DND-41 (cell line): ENCODE measurements at regions not wholly inside any gene's neighbourhood (a gene's known extent, or its start where the extent isn't known, plus 50 kb on each side); places are given as distances from the start of the nearest gene placed in this dataset.

ENCODE experiments used
- ATAC-seq: fragments of 200-7000 bp; cut with Tn5 transposase; 3 replicates; pipeline ENCODE4 v1.9.1; 2021; ENCODE audit warnings: low read depth; ENCODE audit not compliant: insufficient read depth
- DNase-seq: peaks from one replicate; pipeline ENCODE4 v3.0.0-alpha.2; 2020
- H2AFZ ChIP-seq: 2 replicates; pipeline ENCODE4 v1.6.0; 2012; ENCODE audit warnings: low read depth, low read length
- H3K27ac ChIP-seq: 2 replicates; pipeline ENCODE4 v1.5.1; 2012; ENCODE audit warnings: low read length, inconsistent platforms
- H3K27me3 ChIP-seq: fragments of 200-600 bp; sonication (generic); 2 replicates; pipeline ENCODE4 v1.6.0; 2012; ENCODE audit warnings: low read length, mild to moderate bottlenecking, inconsistent platforms; ENCODE audit not compliant: insufficient read depth, poor library complexity
- H3K36me3 ChIP-seq: 2 replicates; pipeline ENCODE4 v1.5.1; 2012; ENCODE audit warnings: low read length, inconsistent platforms; ENCODE audit not compliant: insufficient read depth
- H3K4me1 ChIP-seq: 2 replicates; pipeline ENCODE4 v1.5.1; 2012; ENCODE audit warnings: mild to moderate bottlenecking, low read length; ENCODE audit not compliant: insufficient read depth
- H3K4me2 ChIP-seq: 2 replicates; pipeline ENCODE4 v1.6.0; 2012; ENCODE audit warnings: mild to moderate bottlenecking, moderate library complexity, low read length, inconsistent platforms; ENCODE audit not compliant: insufficient read depth
- H3K4me3 ChIP-seq, 2 experiments: fragments of 200-600 bp in 1 of 2; shearing (Covaris generic) in 1 of 2; 2 replicates each; pipeline ENCODE4 v1.5.1; 2012 to 2016; ENCODE audit warnings: inconsistent platforms in 2 of 2, low read length in 2 of 2, mild to moderate bottlenecking in 2 of 2, low read depth in 1 of 2, moderate library complexity in 1 of 2
- H3K79me2 ChIP-seq: 2 replicates; pipeline ENCODE4 v1.6.0; 2012; ENCODE audit warnings: low read length, inconsistent platforms; ENCODE audit not compliant: insufficient read depth
- H3K9ac ChIP-seq: 2 replicates; pipeline ENCODE4 v1.6.0; 2012; ENCODE audit warnings: low read depth, mild to moderate bottlenecking, inconsistent platforms, low read length, moderate library complexity
- H3K9me3 ChIP-seq: 2 replicates; pipeline ENCODE4 v1.5.1; 2012; ENCODE audit warnings: low read length, moderate library complexity, mild to moderate bottlenecking, inconsistent platforms; ENCODE audit not compliant: insufficient read depth, severe bottlenecking
- H4K20me1 ChIP-seq: 2 replicates; pipeline ENCODE4 v1.6.0; 2012; ENCODE audit warnings: low read length; ENCODE audit not compliant: insufficient read depth
- EZH2 ChIP-seq: IDR thresholded peaks from 3 replicates; pipeline ENCODE4 v1.6.1; 2012; ENCODE audit warnings: borderline replicate concordance, low read depth, mild to moderate bottlenecking, moderate library complexity, low read length, inconsistent platforms; ENCODE audit not compliant: severe bottlenecking
- TF ChIP-seq, protein P1 (sequence below): IDR thresholded peaks from 2 replicates; pipeline ENCODE4 v1.5.1; 2012; ENCODE audit warnings: borderline replicate concordance, low read length, moderate library complexity, mild to moderate bottlenecking; ENCODE audit not compliant: poor library complexity, severe bottlenecking; ENCODE audit errors: extremely low read depth

DNA sequence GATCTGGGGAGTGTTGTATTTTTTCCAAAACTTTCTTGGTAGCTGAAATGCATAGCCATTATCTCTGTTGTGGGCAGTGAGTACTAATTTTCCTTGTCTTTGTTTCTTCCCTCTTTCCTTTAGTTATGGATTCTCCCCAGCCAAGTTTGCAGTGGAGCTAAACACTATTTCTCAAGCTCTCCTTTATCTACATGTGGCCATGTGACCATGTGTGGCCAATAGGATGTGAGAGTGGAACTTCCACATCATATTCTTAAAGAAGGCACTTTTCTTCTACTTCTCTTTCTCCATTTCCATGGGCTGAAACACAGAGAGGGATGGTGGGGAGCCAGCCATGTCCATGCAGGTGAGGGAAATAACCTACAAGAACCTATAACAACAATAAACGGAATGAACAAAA lies 230.8 kb downstream of the CTH start:
- H3K79me2 ChIP-seq, result no peaks in the 10 kb centered on the region
- no peak overlapping the region for H3K4me3 ChIP-seq
- H3K36me3 ChIP-seq, result no peaks in the 10 kb centered on the region
- H2AFZ ChIP-seq, result no peak overlapping the region
- H3K9me3 ChIP-seq, result no peaks in the 10 kb centered on the region
- H3K4me2 ChIP-seq, result no peak overlapping the region
- no peaks in the 10 kb centered on the region for H4K20me1 ChIP-seq
- no peak overlapping the region for H3K9ac ChIP-seq
- no peak for TF ChIP-seq EZH2
- TF ChIP-seq, protein P1, sequence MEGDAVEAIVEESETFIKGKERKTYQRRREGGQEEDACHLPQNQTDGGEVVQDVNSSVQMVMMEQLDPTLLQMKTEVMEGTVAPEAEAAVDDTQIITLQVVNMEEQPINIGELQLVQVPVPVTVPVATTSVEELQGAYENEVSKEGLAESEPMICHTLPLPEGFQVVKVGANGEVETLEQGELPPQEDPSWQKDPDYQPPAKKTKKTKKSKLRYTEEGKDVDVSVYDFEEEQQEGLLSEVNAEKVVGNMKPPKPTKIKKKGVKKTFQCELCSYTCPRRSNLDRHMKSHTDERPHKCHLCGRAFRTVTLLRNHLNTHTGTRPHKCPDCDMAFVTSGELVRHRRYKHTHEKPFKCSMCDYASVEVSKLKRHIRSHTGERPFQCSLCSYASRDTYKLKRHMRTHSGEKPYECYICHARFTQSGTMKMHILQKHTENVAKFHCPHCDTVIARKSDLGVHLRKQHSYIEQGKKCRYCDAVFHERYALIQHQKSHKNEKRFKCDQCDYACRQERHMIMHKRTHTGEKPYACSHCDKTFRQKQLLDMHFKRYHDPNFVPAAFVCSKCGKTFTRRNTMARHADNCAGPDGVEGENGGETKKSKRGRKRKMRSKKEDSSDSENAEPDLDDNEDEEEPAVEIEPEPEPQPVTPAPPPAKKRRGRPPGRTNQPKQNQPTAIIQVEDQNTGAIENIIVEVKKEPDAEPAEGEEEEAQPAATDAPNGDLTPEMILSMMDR, result no peak
- H3K27ac ChIP-seq, result no peak overlapping the region
- H3K27me3 ChIP-seq, result no peaks in the 10 kb centered on the region
- ATAC-seq (no peak), DNase-seq (no peak)
- no peaks in the 10 kb centered on the region for H3K4me1 ChIP-seq

DNA sequence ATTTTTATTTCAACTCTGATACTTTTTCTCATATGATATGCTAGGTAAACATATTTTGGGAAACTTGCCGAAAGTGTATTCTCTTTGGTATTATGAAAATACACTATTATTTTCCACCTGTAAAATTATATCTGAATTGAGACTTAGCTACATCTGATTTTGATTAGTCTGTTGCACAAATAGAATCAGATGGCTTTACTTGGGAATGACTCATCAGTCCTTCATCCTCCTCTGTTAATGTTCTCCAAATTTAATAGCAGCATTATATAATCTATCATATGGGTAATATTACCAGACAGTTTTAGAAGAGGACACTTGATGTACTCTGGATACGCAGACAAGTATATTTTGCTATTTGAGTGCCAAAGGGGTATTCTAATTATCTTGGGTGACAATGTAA lies 245.3 kb downstream of the CTH start:
- Histone ChIP-seq H3K9ac (no peak overlapping the region), H2AFZ (no peak overlapping the region), H3K9me3 (no peaks in the 10 kb centered on the region), H3K4me1 (no peaks in the 10 kb centered on the region), H3K36me3 (no peaks in the 10 kb centered on the region), H3K4me3 (no peak overlapping the region), H3K4me2 (no peak overlapping the region), H4K20me1 (no peaks in the 10 kb centered on the region), H3K27me3 (peaks cover 2% of the 10 kb centered on the region), H3K27ac (no peak overlapping the region), H3K79me2 (no peaks in the 10 kb centered on the region)
- ATAC-seq, result no peak
- DNase-seq, result no peak
- TF ChIP-seq EZH2, result no peak
- TF ChIP-seq, protein P1, result no peak

DNA sequence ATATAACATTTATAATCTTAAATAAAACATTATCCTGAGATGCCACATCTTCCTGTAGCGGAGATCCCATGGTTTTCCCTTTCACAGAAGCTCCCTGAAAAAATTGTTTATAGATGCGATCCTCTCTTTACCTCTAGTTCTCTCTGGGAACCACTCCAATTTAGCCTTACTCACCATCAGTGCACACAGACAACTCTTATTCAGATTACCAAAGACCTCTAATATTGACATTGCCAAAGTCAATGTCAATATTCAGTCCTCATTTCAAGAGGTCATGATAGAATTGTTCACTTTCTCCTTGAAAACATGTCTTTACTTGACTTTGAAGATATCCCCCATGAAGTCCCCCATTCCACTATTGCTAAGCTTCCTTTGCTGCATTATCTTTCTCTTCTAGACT lies 248.8 kb downstream of the CTH start:
- Histone ChIP-seq H3K4me2 (no peak overlapping the region), H3K27me3 (peaks cover 2% of the 10 kb centered on the region), H3K79me2 (no peaks in the 10 kb centered on the region), H3K9ac (no peak overlapping the region), H3K36me3 (no peaks in the 10 kb centered on the region), H4K20me1 (no peaks in the 10 kb centered on the region), H2AFZ (no peak overlapping the region), H3K4me1 (no peaks in the 10 kb centered on the region), H3K27ac (no peak overlapping the region), H3K4me3 (no peak overlapping the region), H3K9me3 (no peaks in the 10 kb centered on the region)
- DNase-seq, result no peak
- ATAC-seq, result no peak
- no peak for TF ChIP-seq EZH2
- TF ChIP-seq, protein P1, result no peak

DNA sequence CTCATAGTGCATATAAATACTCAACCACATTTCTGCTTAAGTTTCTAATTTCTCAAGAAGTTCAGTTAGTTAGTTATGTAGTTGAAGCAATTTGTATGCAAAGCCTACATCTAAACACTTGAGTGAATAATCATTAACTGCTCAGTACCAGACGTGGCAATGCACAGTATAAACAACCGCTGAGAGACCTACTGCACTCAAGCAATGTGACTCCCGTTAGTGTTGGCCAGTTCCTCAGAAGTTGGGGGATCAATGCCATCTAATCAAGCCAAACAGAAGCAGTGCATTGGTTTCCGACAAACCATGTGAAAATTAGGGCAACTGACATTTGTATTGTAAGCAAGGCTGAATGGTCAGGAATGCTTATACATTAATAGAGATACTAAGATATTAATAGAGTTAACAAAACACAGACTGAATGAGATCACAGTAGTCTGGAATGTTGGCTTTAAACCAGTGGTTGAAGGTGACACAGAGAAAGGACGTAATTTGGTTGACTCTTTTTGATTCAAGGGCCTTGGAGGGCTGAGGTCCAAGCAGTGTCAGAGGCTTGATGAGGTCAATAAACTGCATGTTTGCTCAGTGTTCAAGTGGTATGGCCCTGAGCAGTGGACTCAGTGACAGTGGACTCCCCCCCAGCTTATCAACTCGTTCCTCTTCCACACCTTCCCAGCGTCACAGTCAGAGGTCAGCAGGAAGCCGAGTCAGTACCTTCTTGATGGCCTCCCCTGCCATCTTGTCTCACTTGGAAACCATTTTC lies 255.5 kb downstream of the CTH start:
- ATAC-seq (no peak), DNase-seq (no peak)
- Histone ChIP-seq H3K36me3 (no peaks in the 10 kb centered on the region), H3K4me1 (no peaks in the 10 kb centered on the region), H4K20me1 (no peaks in the 10 kb centered on the region), H3K79me2 (no peaks in the 10 kb centered on the region), H3K9ac (no peak overlapping the region), H2AFZ (no peak overlapping the region), H3K4me2 (no peak overlapping the region), H3K4me3 (no peak overlapping the region), H3K9me3 (no peaks in the 10 kb centered on the region), H3K27ac (no peak overlapping the region), H3K27me3 (no peaks in the 10 kb centered on the region)
- TF ChIP-seq, protein P1, result no peak
- TF ChIP-seq EZH2, result no peak
